ENCODE measurements at regions not wholly inside any gene's neighbourhood (a gene's known extent, or its start where the extent isn't known, plus 50 kb on each side); places are given as distances from the start of the nearest gene placed in this dataset.
"Not testable (repeated sequence)": the region's sequence is repeated elsewhere in the genome, so short reads cannot be mapped to it uniquely, and the experiment has no call there.

GRCh38 chr4:8984641-8985040 lies 113.0 kb upstream of the HMX1 start:
- DNase-seq (ENCODE audit: low spot score); intact Hi-C loops (cut with DNase I): not testable (repeated sequence)

- DNase-seq (ENCODE audit: low spot score); intact Hi-C loops (cut with DNase I): not testable (repeated sequence)
Measured at GRCh38 chr4:8983921-8984320, 112.3 kb upstream of the HMX1 start.

- intact Hi-C loops (cut with DNase I); DNase-seq (ENCODE audit: low spot score): not testable (repeated sequence)
Measured at GRCh38 chr4:8976466-8977128, 105.0 kb upstream of the HMX1 start.

GRCh38 chr4:8972635-8973034 lies 101.0 kb upstream of the HMX1 start:
- intact Hi-C loops (cut with DNase I); DNase-seq (ENCODE audit: low spot score): not testable (repeated sequence)

- DNase-seq (ENCODE audit: low spot score); intact Hi-C loops (cut with DNase I): not testable (repeated sequence)
Measured at GRCh38 chr4:8965896-8966295, 94.3 kb upstream of the HMX1 start.

- intact Hi-C loops (cut with DNase I); DNase-seq (ENCODE audit: low spot score): not testable (repeated sequence)
Measured at GRCh38 chr4:8964201-8964788, 92.7 kb upstream of the HMX1 start.

- DNase-seq (ENCODE audit: low spot score); intact Hi-C loops (cut with DNase I): not testable (repeated sequence)
Measured at GRCh38 chr4:8963533-8963932, 91.9 kb upstream of the HMX1 start.

- DNase-seq (ENCODE audit: low spot score); intact Hi-C loops (cut with DNase I): not testable (repeated sequence)
Measured at GRCh38 chr4:8961343-8961742, 89.7 kb upstream of the HMX1 start.

GRCh38 chr4:8959471-8959870 lies 87.8 kb upstream of the HMX1 start:
- DNase-seq (ENCODE audit: low spot score); intact Hi-C loops (cut with DNase I): not testable (repeated sequence)

GRCh38 chr4:8954001-8954400 lies 82.4 kb upstream of the HMX1 start:
- intact Hi-C loops (cut with DNase I): not testable (repeated sequence)

GRCh38 chr4:8952791-8953190 lies 81.2 kb upstream of the HMX1 start:
- intact Hi-C loops (cut with DNase I); DNase-seq (ENCODE audit: low spot score): not testable (repeated sequence)

More at GRCh38 chr4:8954001-8954400, 82.4 kb upstream of the HMX1 start:
- not testable (repeated sequence) for DNase-seq (ENCODE audit: low spot score)

GRCh38 chr4:8952109-8952508 lies 80.5 kb upstream of the HMX1 start:
- intact Hi-C loops (cut with DNase I); DNase-seq (ENCODE audit: low spot score): not testable (repeated sequence)

- intact Hi-C loops (cut with DNase I); DNase-seq (ENCODE audit: low spot score): not testable (repeated sequence)
Measured at GRCh38 chr4:8945506-8945905, 73.9 kb upstream of the HMX1 start.

GRCh38 chr4:8943367-8943766 lies 71.7 kb upstream of the HMX1 start:
- DNase-seq (ENCODE audit: low spot score); intact Hi-C loops (cut with DNase I): not testable (repeated sequence)

GRCh38 chr4:8942088-8942487 lies 70.4 kb upstream of the HMX1 start:
- DNase-seq (ENCODE audit: low spot score); intact Hi-C loops (cut with DNase I): not testable (repeated sequence)

GRCh38 chr4:8941492-8941805 lies 69.8 kb upstream of the HMX1 start:
- DNase-seq (ENCODE audit: low spot score); intact Hi-C loops (cut with DNase I): not testable (repeated sequence)

GRCh38 chr4:8940792-8941491 lies 69.3 kb upstream of the HMX1 start:
- DNase-seq (ENCODE audit: low spot score): no peak
- intact Hi-C loops (cut with DNase I): no loop called here

- intact Hi-C loops (cut with DNase I): no loop called here
- DNase-seq (ENCODE audit: low spot score): no peak
Measured at GRCh38 chr4:8939840-8940742, 68.5 kb upstream of the HMX1 start.

GRCh38 chr4:8939160-8939839 lies 67.7 kb upstream of the HMX1 start:
- intact Hi-C loops (cut with DNase I): no loop called here
- no peak for DNase-seq (ENCODE audit: low spot score)

All from posterior vena cava (tissue), 2 donors.